Astrocyte (in vitro differentiated cells and primary cell): ENCODE measurements at regions not wholly inside any gene's neighbourhood (a gene's known extent, or its start where the extent isn't known, plus 50 kb on each side); places are given as distances from the start of the nearest gene placed in this dataset.
A peak's percentile ranks its signal among the peaks of the same experiment; 100 is the strongest.

Experiments used
- DNase-seq: peaks from one replicate; pipeline ENCODE4 v3.0.0-alpha.2; 2010; ENCODE audit warnings: low read depth
- FAIRE-seq: peaks from 2 replicates; lab custom pipeline; 2011; peaks lifted over from hg19 to GRCh38; lab: Jason Lieb, UNC
- H2AFZ ChIP-seq: 2 replicates; pipeline ENCODE4 v1.6.0; 2012; ENCODE audit warnings: low read depth, low read length, inconsistent platforms
- H3K27ac ChIP-seq: 2 replicates; pipeline ENCODE4 v1.5.1; 2011; ENCODE audit warnings: low read depth, low read length, inconsistent platforms
- H3K27me3 ChIP-seq: 2 replicates; pipeline ENCODE4 v1.6.0; 2011; ENCODE audit warnings: low read length, inconsistent platforms; ENCODE audit not compliant: insufficient read depth
- H3K36me3 ChIP-seq: 2 replicates; pipeline ENCODE4 v1.5.1; 2011; ENCODE audit warnings: low read length, inconsistent platforms; ENCODE audit not compliant: insufficient read depth
- H3K4me1 ChIP-seq: 2 replicates; pipeline ENCODE4 v1.5.1; 2011; ENCODE audit warnings: low read length, inconsistent platforms; ENCODE audit not compliant: insufficient read depth
- H3K4me2 ChIP-seq: 2 replicates; pipeline ENCODE4 v1.6.0; 2012; ENCODE audit warnings: low read length, inconsistent platforms
- H3K4me3 ChIP-seq: 2 replicates; pipeline ENCODE4 v1.5.1; 2011; ENCODE audit warnings: low read depth, mild to moderate bottlenecking, low read length, inconsistent platforms; ENCODE audit not compliant: insufficient read depth
- H3K79me2 ChIP-seq: 2 replicates; pipeline ENCODE4 v1.6.0; 2012; ENCODE audit warnings: mild to moderate bottlenecking, low read length, inconsistent platforms; ENCODE audit not compliant: insufficient read depth
- H3K9ac ChIP-seq: 2 replicates; pipeline ENCODE4 v1.6.0; 2012; ENCODE audit warnings: mild to moderate bottlenecking, low read length, inconsistent platforms
- H3K9me3 ChIP-seq: 2 replicates; pipeline ENCODE4 v1.5.1; 2012; ENCODE audit warnings: low read depth, mild to moderate bottlenecking, low read length, inconsistent platforms; ENCODE audit not compliant: insufficient read depth
- H4K20me1 ChIP-seq: 2 replicates; pipeline ENCODE4 v1.6.0; 2012; ENCODE audit warnings: low read length, inconsistent platforms; ENCODE audit not compliant: insufficient read depth
- H3K27ac Mint-ChIP-seq: one replicate; pipeline ENCODE4 v1.8.0; 2021; ENCODE audit warnings: mild to moderate bottlenecking, mixed read lengths; ENCODE audit not compliant: unreplicated experiment
- H3K27me3 Mint-ChIP-seq: one replicate; pipeline ENCODE4 v1.8.0; 2021; ENCODE audit warnings: low read depth, mixed read lengths; ENCODE audit not compliant: unreplicated experiment
- H3K36me3 Mint-ChIP-seq: one replicate; pipeline ENCODE4 v1.8.0; 2021; ENCODE audit warnings: low read depth, mixed read lengths; ENCODE audit not compliant: unreplicated experiment
- H3K4me1 Mint-ChIP-seq: one replicate; pipeline ENCODE4 v1.8.0; 2021; ENCODE audit warnings: low read depth, mixed read lengths; ENCODE audit not compliant: unreplicated experiment
- H3K4me3 Mint-ChIP-seq: one replicate; pipeline ENCODE4 v1.8.0; 2021; ENCODE audit warnings: mild to moderate bottlenecking, moderate library complexity, mixed read lengths; ENCODE audit not compliant: unreplicated experiment
- H3K9me3 Mint-ChIP-seq: one replicate; pipeline ENCODE4 v1.8.0; 2021; ENCODE audit warnings: mild to moderate bottlenecking, mixed read lengths; ENCODE audit not compliant: unreplicated experiment
- CTCF ChIP-seq: IDR thresholded peaks from 2 replicates; pipeline ENCODE4 v1.5.1; 2011; ENCODE audit warnings: low read depth, mild to moderate bottlenecking, inconsistent platforms, low read length, moderate library complexity; ENCODE audit not compliant: insufficient read depth
- EZH2 ChIP-seq: IDR thresholded peaks from 2 replicates; pipeline ENCODE4 v1.6.1; 2012; ENCODE audit warnings: mild to moderate bottlenecking, low read length, inconsistent platforms; ENCODE audit not compliant: insufficient read depth

GRCh38 chr5:74059706-74060105 is 433.7 kb downstream of the ARHGEF28 start:
- peaks cover 21% of the 10 kb centered on the region for H3K4me1 ChIP-seq
- H4K20me1 ChIP-seq, result no peaks in the 10 kb centered on the region
- H3K4me2 ChIP-seq, result no peak overlapping the region
- no peak overlapping the region for H3K4me3 Mint-ChIP-seq
- H3K79me2 ChIP-seq, result no peaks in the 10 kb centered on the region
- FAIRE-seq, result no peak
- no peak for DNase-seq
- no peaks in the 10 kb centered on the region for H3K36me3 Mint-ChIP-seq
- H3K27me3 ChIP-seq, result no peaks in the 10 kb centered on the region
- H3K27me3 Mint-ChIP-seq, result no peaks in the 10 kb centered on the region
- H3K9me3 Mint-ChIP-seq, result no peaks in the 10 kb centered on the region
- peaks cover 31% of the 10 kb centered on the region for H3K4me1 Mint-ChIP-seq
- no peak overlapping the region for H3K27ac Mint-ChIP-seq
- no peak overlapping the region for H3K27ac ChIP-seq
- H3K9ac ChIP-seq, result no peak overlapping the region
- H2AFZ ChIP-seq, result no peak overlapping the region
- no peaks in the 10 kb centered on the region for H3K9me3 ChIP-seq
- TF ChIP-seq CTCF (no peak), EZH2 (no peak)
- H3K4me3 ChIP-seq, result no peak overlapping the region
- H3K36me3 ChIP-seq, result no peaks in the 10 kb centered on the region

GRCh38 chr5:74056789-74057164 is 430.8 kb downstream of the ARHGEF28 start:
- peak; percentile 23 for DNase-seq
- Histone ChIP-seq H3K9me3 (no peaks in the 10 kb centered on the region), H3K9ac (no peak overlapping the region), H3K79me2 (no peaks in the 10 kb centered on the region), H3K4me3 (no peak overlapping the region), H3K27me3 (no peaks in the 10 kb centered on the region), H3K4me1 (no peaks in the 10 kb centered on the region), H4K20me1 (no peaks in the 10 kb centered on the region), H3K4me2 (no peak overlapping the region), H3K27ac (no peak overlapping the region), H2AFZ (no peak overlapping the region), H3K36me3 (no peaks in the 10 kb centered on the region)
- peak; percentile 72 for FAIRE-seq
- Mint-ChIP-seq H3K27me3 (no peaks in the 10 kb centered on the region), H3K4me3 (no peak overlapping the region), H3K9me3 (no peaks in the 10 kb centered on the region), H3K36me3 (no peaks in the 10 kb centered on the region), H3K4me1 (peaks cover 16% of the 10 kb centered on the region), H3K27ac (no peak overlapping the region)
- TF ChIP-seq EZH2 (no peak), CTCF (peak; percentile 26)

GRCh38 chr5:74056107-74056788 is 430.3 kb downstream of the ARHGEF28 start:
- TF ChIP-seq CTCF (no peak), EZH2 (no peak)
- Histone ChIP-seq H3K9me3 (no peaks in the 10 kb centered on the region), H3K36me3 (no peaks in the 10 kb centered on the region), H3K9ac (no peak overlapping the region), H2AFZ (no peak overlapping the region), H3K79me2 (no peaks in the 10 kb centered on the region), H3K4me3 (no peak overlapping the region), H3K4me1 (no peaks in the 10 kb centered on the region), H4K20me1 (no peaks in the 10 kb centered on the region), H3K4me2 (no peak overlapping the region), H3K27ac (no peak overlapping the region), H3K27me3 (no peaks in the 10 kb centered on the region)
- DNase-seq, result no peak
- Mint-ChIP-seq H3K9me3 (no peaks in the 10 kb centered on the region), H3K4me3 (peak overlapping the region; percentile 46), H3K36me3 (no peaks in the 10 kb centered on the region), H3K27ac (no peak overlapping the region), H3K4me1 (peaks cover 16% of the 10 kb centered on the region), H3K27me3 (no peaks in the 10 kb centered on the region)
- FAIRE-seq, result no peak
